H9 (cell line): ENCODE measurements at regions not wholly inside any gene's neighbourhood (a gene's known extent, or its start where the extent isn't known, plus 50 kb on each side); places are given as distances from the start of the nearest gene placed in this dataset.

Experiments
- DNase-seq: peaks from one replicate; pipeline ENCODE4 v3.0.0-alpha.2; 2017
- H2AFZ ChIP-seq: one replicate; pipeline ENCODE4 v1.6.1; 2013; ENCODE audit warnings: mild to moderate bottlenecking, low read length, control low read depth, moderate library complexity
- H2AK5ac ChIP-seq: 2 replicates; pipeline ENCODE4 v1.6.1; 2013; ENCODE audit warnings: low read length, control low read depth, mixed read lengths; ENCODE audit not compliant: insufficient read length
- H2BK120ac ChIP-seq: one replicate; pipeline ENCODE4 v1.6.1; 2013; ENCODE audit warnings: low read depth, mild to moderate bottlenecking, low read length, control low read depth, inconsistent platforms; ENCODE audit not compliant: poor library complexity, severe bottlenecking
- H2BK12ac ChIP-seq: 2 replicates; pipeline ENCODE4 v1.6.1; 2013; ENCODE audit warnings: low read length, control low read depth, mixed read lengths, low read depth; ENCODE audit not compliant: insufficient read length
- H2BK15ac ChIP-seq: 2 replicates; pipeline ENCODE4 v1.6.1; 2013; ENCODE audit warnings: low read depth, low read length, control low read depth
- H2BK20ac ChIP-seq: one replicate; pipeline ENCODE4 v1.6.1; 2013; ENCODE audit warnings: low read depth, mild to moderate bottlenecking, low read length, control low read depth, inconsistent platforms; ENCODE audit not compliant: poor library complexity, severe bottlenecking
- H2BK5ac ChIP-seq: 2 replicates; pipeline ENCODE4 v1.6.1; 2013; ENCODE audit warnings: low read length, control low read depth, mixed read lengths; ENCODE audit not compliant: insufficient read length
- H3K14ac ChIP-seq: 2 replicates; pipeline ENCODE4 v1.6.1; 2013; ENCODE audit warnings: low read length, control low read depth; ENCODE audit not compliant: insufficient read depth
- H3K18ac ChIP-seq: 2 replicates; pipeline ENCODE4 v1.6.1; 2013; ENCODE audit warnings: low read depth, mild to moderate bottlenecking, mixed read lengths, low read length, control low read depth; ENCODE audit not compliant: insufficient read length
- H3K23ac ChIP-seq: 2 replicates; pipeline ENCODE4 v1.6.1; 2013; ENCODE audit warnings: low read length, control low read depth, mixed read lengths, low read depth; ENCODE audit not compliant: insufficient read length
- H3K23me2 ChIP-seq: 2 replicates; pipeline ENCODE4 v1.6.1; 2013; ENCODE audit warnings: low read depth, mild to moderate bottlenecking, mixed read lengths, low read length, control low read depth; ENCODE audit not compliant: insufficient read length, poor library complexity, severe bottlenecking
- H3K27ac ChIP-seq: 2 replicates; pipeline ENCODE4 v1.5.1; 2013; ENCODE audit warnings: low read length, control low read depth, mixed read lengths, low read depth; ENCODE audit not compliant: insufficient read length
- H3K27me3 ChIP-seq: 2 replicates; pipeline ENCODE4 v1.6.1; 2013; ENCODE audit warnings: low read length, control low read depth, inconsistent platforms; ENCODE audit not compliant: insufficient read depth
- H3K4ac ChIP-seq: 2 replicates; pipeline ENCODE4 v1.6.1; 2013; ENCODE audit warnings: low read depth, mild to moderate bottlenecking, control low read depth, inconsistent platforms, low read length, moderate library complexity
- H3K4me1 ChIP-seq: 2 replicates; pipeline ENCODE4 v1.6.1; 2013; ENCODE audit warnings: low read length, control low read depth, inconsistent platforms; ENCODE audit not compliant: insufficient read depth
- H3K4me2 ChIP-seq: 2 replicates; pipeline ENCODE4 v1.6.1; 2013; ENCODE audit warnings: low read length, control low read depth, mixed read lengths; ENCODE audit not compliant: insufficient read length, insufficient read depth
- H3K56ac ChIP-seq: 2 replicates; pipeline ENCODE4 v1.6.1; 2013; ENCODE audit warnings: low read depth, mild to moderate bottlenecking, mixed read lengths, low read length, control low read depth; ENCODE audit not compliant: insufficient read length
- H3K79me1 ChIP-seq: 2 replicates; pipeline ENCODE4 v1.6.1; 2013; ENCODE audit warnings: low read depth, mild to moderate bottlenecking, moderate library complexity, low read length, control low read depth, inconsistent platforms; ENCODE audit not compliant: insufficient read depth, poor library complexity, severe bottlenecking
- H3K79me2 ChIP-seq: 2 replicates; pipeline ENCODE4 v1.6.1; 2013; ENCODE audit warnings: low read length, control low read depth, inconsistent platforms; ENCODE audit not compliant: insufficient read depth
- H3K9ac ChIP-seq: 2 replicates; pipeline ENCODE4 v1.6.1; 2013; ENCODE audit warnings: low read length, control low read depth, mixed read lengths; ENCODE audit not compliant: insufficient read length; ENCODE audit errors: extremely low read depth
- H3K9me3 ChIP-seq: one replicate; pipeline ENCODE4 v1.6.1; 2013; ENCODE audit warnings: low read depth, low read length, inconsistent platforms; ENCODE audit not compliant: control insufficient read depth
- H3T11ph ChIP-seq: one replicate; pipeline ENCODE4 v1.6.1; 2013; ENCODE audit warnings: mild to moderate bottlenecking, low read length, control low read depth, inconsistent platforms
- H4K20me1 ChIP-seq: one replicate; pipeline ENCODE4 v1.6.1; 2013; ENCODE audit not compliant: control insufficient read depth, insufficient read length, insufficient read depth
- H4K5ac ChIP-seq: 2 replicates; pipeline ENCODE4 v1.6.1; 2013; ENCODE audit warnings: low read depth, mild to moderate bottlenecking, mixed read lengths, low read length, control low read depth; ENCODE audit not compliant: insufficient read length
- H4K8ac ChIP-seq: replicated peaks from 2 replicates; pipeline ENCODE4 v1.6.1; 2013; ENCODE audit warnings: low read length, control low read depth, mixed read lengths, low read depth; ENCODE audit not compliant: insufficient read length
- H4K91ac ChIP-seq: 2 replicates; pipeline ENCODE4 v1.6.1; 2013; ENCODE audit warnings: low read depth, mild to moderate bottlenecking, moderate library complexity, mixed read lengths, low read length, control low read depth; ENCODE audit not compliant: insufficient read length
- H3K27ac Mint-ChIP-seq, 3 experiments: 2 replicates in 2 of 3; 3 replicates in 1 of 3; pipeline ENCODE4 v1.8.0; 2020 to 2021; ENCODE audit warnings: mixed read lengths in 3 of 3, mild to moderate bottlenecking in 1 of 3, moderate library complexity in 1 of 3
- H3K27me3 Mint-ChIP-seq: 2 replicates; pipeline ENCODE4 v1.8.0; 2021; ENCODE audit warnings: low read depth, mild to moderate bottlenecking, moderate library complexity, mixed read lengths
- H3K36me3 Mint-ChIP-seq, 3 experiments: 2 replicates in 2 of 3; 3 replicates in 1 of 3; pipeline ENCODE4 v1.8.0; 2020 to 2021; ENCODE audit warnings: low read depth in 3 of 3, mixed read lengths in 3 of 3; ENCODE audit not compliant: insufficient read depth in 1 of 3
- H3K4me1 Mint-ChIP-seq, 2 experiments: 2 replicates each; pipeline ENCODE4 v1.8.0; 2020; ENCODE audit warnings: mixed read lengths in 2 of 2
- H3K4me3 Mint-ChIP-seq, 2 experiments: 2 replicates in 1 of 2; 3 replicates in 1 of 2; pipeline ENCODE4 v1.8.0; 2020 to 2021; ENCODE audit warnings: mild to moderate bottlenecking in 2 of 2, mixed read lengths in 2 of 2, moderate library complexity in 1 of 2
- H3K9me3 Mint-ChIP-seq, 2 experiments: 2 replicates in 1 of 2; 3 replicates in 1 of 2; pipeline ENCODE4 v1.8.0; 2020; ENCODE audit warnings: mild to moderate bottlenecking in 2 of 2, mixed read lengths in 2 of 2, moderate library complexity in 1 of 2
- WGBS: extraction: QIAGEN DNeasy Blood & Tissue Kit; methylation state at CpG from one replicate; pipeline ENCODE4 v1.1.7; 2013; ENCODE audit warnings: missing lambda C conversion rate, low lambda C conversion rate, mixed read lengths; ENCODE audit not compliant: insufficient read length; ENCODE audit errors: extremely low coverage; 5-methylcytosine and 5-hydroxymethylcytosine counted together
- TF ChIP-seq, protein P1 (sequence below): fragments of 200-600 bp; sonication (generic); conservative IDR thresholded peaks from 3 replicates; pipeline ENCODE4 v1.8.0; 2021; ENCODE audit warnings: antibody characterized with exemption, mild to moderate bottlenecking

GRCh38 chr17:77450742-77451244 lies 310.0 kb downstream of the SEC14L1 start:
- Mint-ChIP-seq H3K4me1 (peaks cover 54 to 69% of the 10 kb centered on the region in 2 experiments), H3K9me3 (no peaks in the 10 kb centered on the region), H3K4me3 (peak overlapping the region; percentile 85 to 91), H3K27ac (peak overlapping the region; percentile 66 to 93 (median 90); a peak in 4 of 7 replicates), H3K36me3 (peaks cover 0 to 4% (median 4%) of the 10 kb centered on the region in 3 experiments; a peak in 4 of 7 replicates), H3K27me3 (no peaks in the 10 kb centered on the region; the same call in 1 of the 2 replicates)
- H3K18ac ChIP-seq, result peak overlapping the region; percentile 27
- H2BK20ac ChIP-seq, result no peak overlapping the region
- TF ChIP-seq, protein P1, sequence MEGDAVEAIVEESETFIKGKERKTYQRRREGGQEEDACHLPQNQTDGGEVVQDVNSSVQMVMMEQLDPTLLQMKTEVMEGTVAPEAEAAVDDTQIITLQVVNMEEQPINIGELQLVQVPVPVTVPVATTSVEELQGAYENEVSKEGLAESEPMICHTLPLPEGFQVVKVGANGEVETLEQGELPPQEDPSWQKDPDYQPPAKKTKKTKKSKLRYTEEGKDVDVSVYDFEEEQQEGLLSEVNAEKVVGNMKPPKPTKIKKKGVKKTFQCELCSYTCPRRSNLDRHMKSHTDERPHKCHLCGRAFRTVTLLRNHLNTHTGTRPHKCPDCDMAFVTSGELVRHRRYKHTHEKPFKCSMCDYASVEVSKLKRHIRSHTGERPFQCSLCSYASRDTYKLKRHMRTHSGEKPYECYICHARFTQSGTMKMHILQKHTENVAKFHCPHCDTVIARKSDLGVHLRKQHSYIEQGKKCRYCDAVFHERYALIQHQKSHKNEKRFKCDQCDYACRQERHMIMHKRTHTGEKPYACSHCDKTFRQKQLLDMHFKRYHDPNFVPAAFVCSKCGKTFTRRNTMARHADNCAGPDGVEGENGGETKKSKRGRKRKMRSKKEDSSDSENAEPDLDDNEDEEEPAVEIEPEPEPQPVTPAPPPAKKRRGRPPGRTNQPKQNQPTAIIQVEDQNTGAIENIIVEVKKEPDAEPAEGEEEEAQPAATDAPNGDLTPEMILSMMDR, result no peak
- H4K91ac ChIP-seq, result no peak overlapping the region
- H3K23me2 ChIP-seq, result peaks cover 18% of the 10 kb centered on the region
- H3K23ac ChIP-seq, result no peak overlapping the region
- H4K8ac ChIP-seq, result no peak overlapping the region
- no peak overlapping the region for H2AFZ ChIP-seq
- peaks cover 3% of the 10 kb centered on the region for H4K20me1 ChIP-seq
- H2AK5ac ChIP-seq, result no peak overlapping the region
- H3T11ph ChIP-seq, result no peak overlapping the region
- no peak overlapping the region for H2BK120ac ChIP-seq
- peak overlapping the region; percentile 31; the same call in 1 of the 2 replicates for H3K14ac ChIP-seq
- H3K27ac ChIP-seq, result no peak overlapping the region
- DNase-seq, result no peak
- no peak overlapping the region for H2BK12ac ChIP-seq
- H3K4ac ChIP-seq, result no peak overlapping the region
- no peak overlapping the region; the same call in 1 of the 2 replicates for H2BK15ac ChIP-seq
- H3K9ac ChIP-seq, result peak overlapping the region; percentile 48
- no peaks in the 10 kb centered on the region for H3K9me3 ChIP-seq
- WGBS, result no CpG with 5 or more reads among the region's 9 CpGs
- peaks cover 10% of the 10 kb centered on the region; the same call in 1 of the 2 replicates for H3K79me2 ChIP-seq
- no peaks in the 10 kb centered on the region for H3K27me3 ChIP-seq
- H3K4me1 ChIP-seq, result peaks cover 11% of the 10 kb centered on the region; the same call in 1 of the 2 replicates
- peaks cover 10% of the 10 kb centered on the region for H3K79me1 ChIP-seq
- no peak overlapping the region for H3K56ac ChIP-seq
- peak overlapping the region; percentile 52 for H3K4me2 ChIP-seq
- no peak overlapping the region for H4K5ac ChIP-seq
- no peak overlapping the region for H2BK5ac ChIP-seq
